Activated CD4-positive, alpha-beta T cell treated with anti-CD3 and anti-CD28 coated beads for 4 hours (primary cell): ENCODE measurements at regions not wholly inside any gene's neighbourhood (a gene's known extent, or its start where the extent isn't known, plus 50 kb on each side); places are given as distances from the start of the nearest gene placed in this dataset.
"Not testable (repeated sequence)": the region's sequence is repeated elsewhere in the genome, so short reads cannot be mapped to it uniquely, and the experiment has no call there.

Source experiments
- DNase-seq, 2 donors: peaks; one replicate each; pipeline ENCODE4 v3.0.0-alpha.2; 2020

DNA sequence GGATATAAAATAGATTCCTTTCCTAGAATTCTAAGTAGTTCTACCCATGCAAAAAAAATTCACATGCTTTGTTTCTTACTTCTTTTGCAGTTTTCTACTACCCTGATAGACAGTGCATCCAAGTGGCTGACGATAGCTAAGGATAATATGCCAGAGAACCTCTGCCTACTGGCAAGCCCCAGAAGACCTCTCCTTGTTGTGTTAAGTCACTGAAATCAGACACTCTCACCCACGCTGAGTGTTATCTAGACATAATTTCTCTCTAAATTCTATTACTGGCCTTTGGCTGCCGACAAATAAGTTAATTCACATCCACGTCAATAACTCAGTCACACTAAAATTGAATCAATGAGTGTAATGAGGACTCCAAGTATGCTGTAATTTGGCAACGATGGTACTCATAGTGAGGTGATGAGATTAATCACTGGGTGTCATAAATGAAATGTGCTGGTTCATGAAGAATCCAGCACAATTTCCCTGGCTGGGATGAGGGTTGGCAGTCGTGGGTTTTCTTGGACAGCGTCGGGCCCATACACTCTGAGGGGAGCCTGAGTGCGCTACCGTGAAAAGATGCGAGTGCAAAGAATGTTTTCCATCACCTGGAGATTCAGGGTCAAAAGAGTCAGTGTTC lies 354.8 kb upstream of the TMEM132C start:
- DNase-seq, result no peak

DNA sequence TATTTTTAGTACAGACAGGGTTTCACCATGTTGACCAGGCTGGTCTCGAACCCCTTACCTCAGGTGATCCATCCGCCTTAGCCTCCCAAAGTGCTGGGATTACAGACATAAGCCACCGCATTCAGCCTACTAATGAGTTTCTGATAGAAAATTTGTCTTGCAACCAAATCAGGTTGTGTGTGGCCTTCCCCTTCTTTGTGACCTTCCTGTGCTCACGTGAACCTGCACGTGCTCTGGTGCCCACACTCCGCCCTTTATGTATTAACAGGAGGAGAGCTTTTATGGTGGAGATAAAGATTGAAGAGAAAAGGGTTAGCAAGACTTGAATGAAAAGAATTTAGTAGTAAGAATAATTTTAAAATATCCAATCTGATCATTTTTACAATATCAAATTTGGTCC lies 343.5 kb upstream of the TMEM132C start:
- DNase-seq, result no peak

DNA sequence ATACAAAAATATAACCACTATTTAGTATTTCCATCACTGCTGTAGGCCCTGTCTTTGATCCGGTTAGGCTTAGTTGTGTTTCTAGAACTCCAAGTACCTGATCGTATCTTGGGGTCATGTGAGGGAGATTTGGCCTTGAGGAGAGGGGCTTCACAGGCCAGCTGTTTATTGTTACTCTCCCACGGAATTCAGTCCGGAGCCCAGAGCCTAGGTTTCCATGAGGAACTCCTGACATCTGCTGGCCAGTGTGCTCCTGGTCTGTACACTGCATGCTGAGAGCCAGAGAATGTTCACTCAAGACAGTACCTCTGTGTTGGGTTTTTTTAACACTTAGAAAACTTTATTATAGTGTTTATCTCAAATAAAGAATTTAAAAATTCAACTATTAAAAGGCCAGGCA lies 341.0 kb upstream of the TMEM132C start:
- DNase-seq, result no peak

DNA sequence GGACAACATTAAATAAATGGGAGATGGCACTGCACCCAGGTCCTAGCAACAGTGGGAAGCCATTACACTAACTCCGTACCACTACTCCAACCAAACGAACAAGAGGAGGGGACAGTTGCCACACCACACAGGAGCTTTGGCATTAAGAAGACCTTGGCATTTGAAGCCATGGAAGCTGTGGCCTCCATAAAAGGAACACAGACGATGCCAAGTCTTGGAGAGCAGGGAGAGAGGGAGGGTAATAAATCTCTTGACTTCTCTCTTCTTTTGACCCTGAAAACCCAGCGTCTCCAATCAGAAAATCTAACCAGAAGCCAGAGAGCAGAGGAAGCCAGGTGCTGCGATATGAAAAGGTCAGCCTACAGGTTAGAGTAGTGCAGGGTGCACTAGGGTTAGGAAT lies 338.8 kb upstream of the TMEM132C start:
- no peak for DNase-seq

DNA sequence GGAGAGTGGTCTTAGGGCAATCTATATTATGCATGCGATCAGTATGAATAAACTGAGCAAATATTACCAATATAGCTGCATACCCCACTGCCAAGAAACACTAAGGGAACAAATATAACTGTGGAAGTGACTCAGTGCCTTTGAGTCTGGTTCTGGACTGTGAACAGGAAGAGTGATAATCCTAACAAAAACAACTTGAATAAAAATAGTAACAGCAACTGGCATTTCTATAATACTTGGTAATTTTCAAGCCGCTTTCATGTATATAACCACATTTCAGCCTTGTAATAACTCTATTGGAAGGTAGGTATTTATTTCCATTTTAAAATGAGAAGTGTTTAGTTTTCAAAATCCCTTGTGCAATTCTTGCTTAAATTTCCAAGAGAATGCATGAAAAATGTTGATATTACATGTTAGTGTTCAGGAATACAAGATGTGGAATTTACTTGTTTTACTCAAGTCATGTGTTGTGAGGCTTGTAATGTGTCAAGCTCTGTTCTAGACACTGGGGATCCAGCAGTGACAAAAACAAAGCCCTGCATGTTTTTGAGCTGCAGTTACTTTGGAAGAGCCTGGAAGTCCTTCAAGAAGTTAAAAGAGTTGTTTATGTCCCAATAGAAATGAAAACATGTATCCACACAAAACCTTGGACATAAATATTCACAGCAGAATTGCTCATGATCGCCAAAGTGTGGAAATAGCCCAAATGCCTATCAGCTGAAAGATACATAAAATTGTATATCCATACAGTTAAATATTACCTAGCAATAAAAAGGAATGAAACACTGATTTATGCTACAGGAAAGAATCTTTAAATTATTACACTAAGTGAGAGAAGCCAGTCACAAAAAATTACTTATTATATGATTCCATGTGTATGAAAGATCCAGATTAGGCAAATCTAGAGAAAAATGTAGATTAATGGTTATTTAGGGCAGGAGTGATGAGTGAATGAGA lies 338.1 kb upstream of the TMEM132C start:
- no peak for DNase-seq

DNA sequence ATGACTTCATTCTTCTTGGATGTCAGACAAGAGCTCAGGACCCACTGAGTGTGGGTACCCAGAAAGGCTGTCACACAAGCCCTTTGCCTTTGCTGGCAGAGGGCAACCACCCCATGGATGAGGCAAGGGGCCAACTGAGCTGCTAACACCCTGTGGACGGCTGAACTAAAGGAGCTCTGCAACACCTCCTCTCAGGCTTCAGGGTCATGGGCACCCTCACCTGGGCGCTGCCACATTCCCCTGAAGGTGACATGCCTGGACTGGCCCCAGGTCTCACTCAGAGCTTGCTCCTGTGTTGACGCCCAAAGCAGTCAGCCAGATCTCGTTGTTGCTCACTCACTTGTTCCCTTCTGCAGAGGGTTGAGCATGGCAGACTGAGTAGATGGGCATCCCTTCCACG lies 336.8 kb upstream of the TMEM132C start:
- no peak for DNase-seq

DNA sequence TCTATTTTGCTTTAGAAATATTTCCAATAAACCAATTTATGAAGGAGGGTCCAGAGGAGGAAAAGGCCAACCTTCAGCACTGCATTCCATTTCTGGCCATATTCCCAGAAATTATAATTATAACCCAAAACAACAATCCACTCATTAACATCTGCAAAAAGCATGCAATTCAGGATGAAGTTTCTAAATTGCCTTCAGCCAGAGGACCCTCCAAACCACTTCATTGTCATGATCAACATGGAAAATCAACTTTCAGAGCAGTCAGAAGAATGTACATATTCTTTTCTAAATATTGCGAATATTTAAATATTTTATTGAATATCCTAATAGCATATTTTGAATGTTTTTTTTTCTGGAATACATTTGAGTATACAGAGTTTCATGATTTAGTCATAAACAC lies 332.6 kb upstream of the TMEM132C start:
- no peak for DNase-seq

DNA sequence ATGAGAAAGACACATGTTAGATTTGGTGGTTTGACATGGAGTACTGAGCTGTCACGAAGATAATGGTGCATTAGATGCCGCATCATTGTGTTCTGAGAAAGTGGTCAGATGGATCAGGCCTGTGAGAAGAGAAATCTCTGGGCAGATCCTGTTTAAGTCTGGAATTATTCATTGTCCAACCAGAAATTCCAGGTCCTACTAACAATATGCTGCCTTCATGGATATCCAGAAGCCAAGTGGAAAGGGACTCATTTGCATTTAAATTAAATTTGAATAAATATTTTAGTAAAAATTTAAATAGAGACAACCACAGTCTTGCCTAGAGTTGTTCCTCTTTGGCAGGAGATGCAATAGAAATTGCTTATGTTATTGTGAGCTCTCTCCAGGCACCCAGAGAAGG lies 330.5 kb upstream of the TMEM132C start:
- no peak for DNase-seq

DNA sequence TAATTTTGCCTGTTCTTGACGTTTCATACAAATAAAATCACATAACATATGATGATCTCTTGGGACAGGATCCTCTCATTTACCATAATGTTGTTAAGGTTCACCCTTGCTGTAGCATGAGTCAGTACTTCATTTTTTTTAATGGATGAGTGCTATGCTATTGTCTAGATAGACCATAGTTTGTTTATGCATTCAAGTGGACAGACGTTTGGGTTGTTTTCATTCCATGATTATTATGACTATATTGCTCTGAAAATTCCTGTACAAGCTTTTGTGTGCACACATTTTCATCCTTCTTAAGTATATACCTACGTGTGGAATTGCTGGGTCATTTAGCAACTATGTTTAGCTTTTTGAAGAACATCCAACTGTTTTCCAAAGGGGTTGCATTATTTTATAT lies 325.6 kb upstream of the TMEM132C start:
- DNase-seq, result no peak

DNA sequence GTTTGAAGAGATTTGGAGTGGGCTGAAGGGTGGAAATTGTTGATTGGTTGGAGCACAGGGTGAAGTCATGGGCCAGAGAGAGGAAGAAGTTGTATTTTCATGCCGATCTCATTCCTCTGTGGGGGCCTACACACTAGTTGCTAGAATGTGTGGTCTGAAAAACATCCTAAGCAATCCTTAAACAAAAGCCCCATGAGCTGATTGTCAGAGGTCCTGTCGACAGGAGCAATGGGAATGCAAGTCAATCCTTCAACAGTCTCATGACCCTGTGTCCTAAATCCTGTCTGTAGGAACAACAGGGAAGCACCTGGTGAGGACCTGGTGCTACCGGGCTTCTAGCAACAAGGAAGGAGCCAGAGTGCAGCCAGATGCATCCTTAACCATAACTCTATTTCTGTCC lies 324.0 kb upstream of the TMEM132C start:
- DNase-seq, result no peak

DNA sequence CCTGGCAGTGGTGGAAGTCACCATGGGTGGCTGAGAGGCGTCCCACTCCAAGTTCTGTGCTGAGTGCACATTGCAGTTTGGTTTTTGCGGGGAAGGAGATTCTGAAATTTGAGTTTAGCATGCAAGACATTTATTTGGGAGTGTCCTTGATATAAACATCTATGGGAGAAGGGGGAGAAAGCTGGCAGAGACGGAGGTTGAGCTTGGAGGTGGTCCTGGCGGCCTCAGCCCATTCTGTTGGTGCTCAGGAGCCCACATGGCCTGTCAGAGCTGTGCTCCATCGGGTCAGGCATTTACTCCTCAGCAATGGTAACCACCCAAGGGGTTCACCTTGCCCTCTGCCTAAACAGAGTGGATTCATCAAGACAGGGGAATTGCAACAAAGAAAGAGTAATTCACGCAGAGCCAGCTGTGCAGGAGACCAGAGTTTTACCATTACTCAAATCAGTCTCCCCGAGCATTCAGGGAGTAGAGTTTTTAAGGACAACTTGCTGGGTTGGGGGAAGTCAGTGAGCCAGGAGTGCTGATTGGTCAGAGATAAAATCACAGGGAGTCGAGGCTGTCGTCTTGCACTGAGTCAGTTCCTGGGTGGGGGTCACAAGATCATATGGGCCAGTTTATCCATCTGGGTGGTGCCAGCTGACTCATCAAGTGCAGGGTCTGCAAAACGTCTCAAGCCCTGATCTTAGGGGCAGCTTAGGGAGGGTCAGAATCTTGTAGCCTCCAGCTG lies 323.3 kb upstream of the TMEM132C start:
- no peak for DNase-seq

DNA sequence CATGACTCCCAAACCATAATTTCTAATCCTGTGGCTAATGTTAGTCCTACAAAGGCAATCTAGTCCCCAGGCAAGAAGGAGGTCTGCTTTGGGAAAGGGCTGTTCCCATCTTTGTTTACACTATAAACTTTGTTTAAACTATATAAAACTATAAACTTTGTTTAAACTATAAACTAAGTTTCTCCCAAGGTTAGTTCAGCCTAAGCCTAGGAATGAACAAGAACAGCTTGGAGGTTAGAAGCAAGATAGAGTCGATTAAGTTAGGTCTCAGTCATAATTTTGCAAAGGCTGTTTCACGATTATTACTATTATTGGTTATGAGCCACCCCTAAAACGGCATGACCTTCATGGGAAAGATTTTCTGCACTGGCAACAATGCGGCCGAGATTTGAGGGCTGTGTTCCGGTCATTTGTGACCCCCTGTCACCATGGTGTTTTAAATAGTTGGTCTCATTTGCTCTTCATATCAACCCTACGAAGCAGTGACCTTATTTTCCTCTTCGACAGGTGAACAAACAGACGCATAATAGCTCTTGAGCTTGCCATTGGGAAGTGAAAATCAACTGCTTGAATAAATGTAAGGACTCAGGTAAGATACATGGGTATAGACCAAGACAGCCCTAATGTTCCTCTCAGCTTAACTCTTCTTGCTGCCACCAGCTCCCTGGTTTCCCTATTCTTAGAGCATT lies 322.6 kb upstream of the TMEM132C start:
- DNase-seq, result no peak

DNA sequence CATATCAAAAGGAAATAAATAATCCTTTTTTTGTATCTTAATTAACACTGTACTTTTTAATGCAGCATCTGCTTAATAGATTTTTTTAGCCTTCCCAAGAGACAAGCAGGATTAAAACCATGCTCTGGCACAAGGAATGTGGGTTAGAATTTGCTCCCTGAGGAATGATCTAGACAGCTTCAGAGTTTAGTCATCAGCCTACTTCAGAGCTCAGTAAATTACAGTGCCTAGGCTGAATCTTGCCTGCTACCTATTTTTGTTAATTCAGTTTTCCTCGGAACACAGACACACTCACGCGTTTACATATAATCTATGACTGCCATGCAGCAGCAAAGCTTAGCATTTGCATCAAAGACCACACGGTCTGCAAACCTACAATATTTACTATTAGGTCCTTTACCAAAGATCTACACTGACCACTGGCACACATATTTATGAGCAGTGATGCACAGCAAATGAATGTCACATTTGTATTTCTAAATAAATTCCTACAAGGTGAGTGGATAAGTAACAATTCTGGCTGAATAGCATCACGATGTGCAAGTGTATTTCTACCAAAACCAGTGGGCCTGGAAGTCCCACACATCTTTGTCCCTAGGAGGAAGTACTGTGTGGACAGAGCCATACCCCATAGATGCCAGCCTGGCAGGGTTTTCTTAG lies 309.8 kb upstream of the TMEM132C start:
- no peak for DNase-seq

DNA sequence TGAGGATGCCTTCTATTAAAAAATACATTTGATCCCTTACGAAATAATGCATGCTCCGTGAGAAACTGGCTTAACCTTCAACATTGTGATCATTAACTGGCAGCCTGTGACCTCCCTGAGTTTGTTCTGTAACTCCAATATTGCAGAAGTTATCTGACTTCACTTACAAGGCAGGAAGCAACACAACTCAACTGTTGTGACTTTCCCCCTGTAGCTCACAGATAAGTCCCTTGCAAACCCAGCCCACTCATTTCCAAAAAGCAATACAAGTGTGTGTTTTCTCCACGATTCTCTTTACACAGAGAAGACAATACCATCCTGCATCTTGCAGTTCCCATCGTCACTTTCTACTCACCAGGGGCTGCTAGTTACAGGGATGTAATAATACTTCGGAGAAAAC lies 304.7 kb upstream of the TMEM132C start:
- DNase-seq, result no peak

DNA sequence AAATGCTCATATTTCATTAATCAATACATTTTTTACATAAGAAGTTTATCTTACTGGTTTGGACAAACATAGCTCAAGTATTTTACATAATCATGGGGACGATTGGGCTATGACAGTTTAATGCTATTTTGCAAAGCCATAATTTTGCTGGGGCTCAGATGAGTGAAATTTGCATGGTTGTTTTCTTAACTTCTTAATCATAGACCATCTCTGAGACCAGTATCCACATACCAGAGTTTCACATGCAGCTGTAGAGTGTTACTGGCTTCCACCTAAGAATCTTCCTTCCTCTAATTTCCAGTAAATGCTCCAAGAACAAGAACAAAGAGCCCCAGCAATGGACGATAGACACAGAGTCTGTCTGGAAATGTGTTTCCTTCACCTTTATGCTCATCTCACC lies 303.0 kb upstream of the TMEM132C start:
- no peak for DNase-seq

DNA sequence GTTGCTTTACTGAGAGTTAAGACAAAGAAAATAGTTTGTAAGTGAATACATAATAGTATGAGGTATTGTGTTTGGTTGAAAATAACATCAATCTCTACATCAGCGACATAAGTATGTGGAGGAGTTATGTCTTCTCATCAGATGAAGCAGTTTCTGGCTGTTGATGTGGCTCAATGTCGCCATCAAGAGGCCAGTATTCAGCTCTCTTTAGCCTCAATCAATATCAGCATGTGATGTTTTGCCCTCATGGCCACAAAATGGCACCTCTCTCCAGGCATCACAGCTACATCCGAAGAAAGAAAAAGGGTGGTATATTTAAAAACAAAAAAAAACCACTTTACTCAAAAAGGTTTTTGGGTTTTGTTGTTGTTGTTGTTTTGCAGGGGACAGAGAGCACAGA lies 302.3 kb upstream of the TMEM132C start:
- DNase-seq, result no peak

DNA sequence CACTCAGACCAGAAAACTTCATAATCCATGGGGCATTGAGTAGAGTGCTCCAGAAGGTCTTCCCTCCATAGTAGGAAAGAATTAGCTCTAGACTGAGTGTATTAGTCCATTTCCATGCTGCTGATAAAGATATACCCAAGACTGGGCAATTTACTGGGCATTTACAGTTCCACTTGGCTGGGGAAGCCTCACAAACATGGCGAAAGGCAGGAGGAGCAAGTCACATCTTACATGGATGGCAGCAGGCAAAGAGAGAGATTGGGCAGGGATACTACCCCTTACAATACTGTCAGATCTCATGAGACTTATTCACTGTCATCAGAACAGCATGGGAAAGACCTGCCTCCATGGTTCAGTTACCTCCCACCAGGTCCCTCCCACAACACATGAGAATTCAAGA lies 300.6 kb upstream of the TMEM132C start:
- no peak for DNase-seq

DNA sequence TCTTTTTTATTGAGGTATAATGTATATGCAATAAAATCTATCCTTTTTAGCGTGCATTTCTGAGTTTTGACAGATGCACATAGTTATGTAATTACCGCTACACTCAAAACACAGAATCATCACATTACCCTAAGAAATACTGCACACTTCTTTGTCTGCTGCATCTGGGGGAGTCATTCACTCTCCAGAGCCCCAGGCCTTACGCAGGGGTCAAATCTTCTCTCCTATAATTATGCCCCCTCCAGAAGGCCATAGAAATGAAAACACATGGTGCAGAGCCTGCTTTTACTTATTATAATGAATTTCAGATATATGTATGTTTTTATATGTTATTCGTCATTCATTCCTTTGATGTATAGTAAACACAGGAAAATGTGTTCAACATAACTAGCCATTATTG lies 296.5 kb upstream of the TMEM132C start:
- DNase-seq, result no peak

DNA sequence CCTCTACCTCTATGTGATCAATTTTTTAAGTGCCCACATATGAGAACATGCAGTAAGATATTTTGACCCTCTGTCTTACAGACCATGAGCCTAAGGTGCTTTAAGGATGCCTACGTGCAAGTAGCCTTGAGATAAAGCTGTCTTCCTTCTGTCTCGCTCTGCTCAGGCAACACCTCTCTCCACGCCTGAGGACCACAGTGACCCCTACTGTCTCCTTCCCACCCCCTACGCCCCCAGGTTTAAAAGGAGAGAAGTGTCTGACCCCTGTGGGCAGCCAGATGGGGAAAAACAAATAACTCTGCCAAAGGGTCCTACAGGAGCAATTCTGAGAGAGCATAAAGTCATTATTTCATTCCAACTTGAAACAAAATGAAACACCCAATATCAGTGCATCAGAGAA lies 286.4 kb upstream of the TMEM132C start:
- no peak for DNase-seq

DNA sequence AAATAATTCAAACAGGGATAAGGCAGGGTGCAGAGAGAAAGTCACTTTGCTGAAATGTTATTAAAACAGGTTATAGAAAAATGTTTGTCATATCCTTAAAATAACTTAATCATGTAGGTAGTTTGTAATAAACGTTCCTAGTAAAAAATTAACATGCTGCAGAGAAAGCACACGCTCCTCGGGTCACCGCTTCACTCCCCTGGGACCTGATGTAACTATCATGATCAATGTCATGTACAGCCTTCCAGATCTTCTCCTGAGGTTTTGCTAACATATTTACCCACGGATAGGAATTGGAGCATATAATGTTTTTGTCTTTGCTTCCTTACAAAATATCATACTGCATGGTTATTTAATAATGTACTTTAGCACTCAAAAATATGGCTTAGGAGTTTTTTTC lies 285.1 kb upstream of the TMEM132C start:
- no peak for DNase-seq

DNA sequence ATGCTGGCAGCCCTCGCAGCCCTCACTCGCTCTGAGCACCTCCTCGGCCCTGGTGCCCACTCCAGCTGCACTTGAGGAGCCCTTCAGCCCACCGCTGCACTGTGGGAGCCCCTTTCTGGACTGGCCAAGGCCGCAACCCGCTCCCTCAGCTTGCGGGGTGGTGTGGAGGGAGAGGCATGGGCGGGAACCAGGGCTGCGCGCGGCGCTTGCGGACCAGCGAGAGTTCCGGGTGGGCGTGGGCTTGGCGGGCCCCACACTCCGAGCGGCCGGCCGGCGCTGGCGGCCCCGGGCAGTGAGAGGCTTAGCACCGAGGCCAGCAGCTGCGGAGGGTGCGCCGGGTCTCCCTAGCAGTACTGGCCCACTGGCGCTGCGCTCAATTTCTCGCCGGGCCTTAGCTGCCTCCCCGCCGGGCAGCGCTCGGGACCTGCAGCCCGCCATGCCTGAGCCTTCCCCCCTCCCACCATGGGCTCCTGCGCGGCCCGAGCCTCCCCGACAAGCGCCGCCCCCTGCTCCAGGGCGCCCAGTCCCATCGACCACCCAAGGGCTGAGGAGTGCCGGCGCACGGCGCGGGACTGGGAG lies 283.7 kb upstream of the TMEM132C start:
- DNase-seq, result not testable (repeated sequence)

DNA sequence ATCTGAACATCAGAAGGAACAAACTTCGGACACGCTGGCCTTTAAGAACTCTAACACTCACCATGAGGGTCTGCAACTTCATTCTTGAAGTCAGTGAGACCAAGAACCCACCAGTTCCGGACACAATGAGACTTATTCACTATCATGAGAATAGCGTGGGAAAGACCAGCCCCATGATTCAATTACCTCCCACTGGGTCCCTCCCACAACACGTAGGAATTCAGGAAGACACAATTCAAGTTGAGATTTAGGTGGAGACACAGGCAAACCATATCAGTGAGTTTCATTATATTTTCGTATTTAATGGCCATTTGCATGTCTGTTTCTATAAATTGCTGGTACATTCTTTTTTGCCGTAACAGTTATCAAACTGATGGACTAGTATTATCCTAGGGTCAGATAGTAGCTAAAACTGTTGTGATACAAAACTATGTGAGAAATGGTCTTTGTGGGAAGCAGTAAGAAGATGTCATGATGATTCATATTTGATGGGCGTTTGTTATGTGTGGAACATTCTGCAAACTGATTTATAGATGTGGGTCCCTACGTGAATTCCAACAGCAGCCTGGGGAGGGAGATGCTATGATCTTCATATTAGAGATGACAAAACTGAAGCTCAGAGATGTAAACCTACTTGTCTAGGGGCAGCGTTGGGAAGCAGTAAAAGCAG lies 282.4 kb upstream of the TMEM132C start:
- DNase-seq, result no peak
